T-cell (primary cell): ENCODE measurements at regions not wholly inside any gene's neighbourhood (a gene's known extent, or its start where the extent isn't known, plus 50 kb on each side); places are given as distances from the start of the nearest gene placed in this dataset.

Source experiments
- ATAC-seq, 4 experiments: fragments of 200-7000 bp in 3 of 4; fragments of 150-1000 bp in 1 of 4; cut with Tn5 transposase; replicated peaks in 1 of 4; 1 replicate in 3 of 4; 2 replicates in 1 of 4; pipeline ENCODE4 v1.10.0; 2021; ENCODE audit warnings: moderate library complexity in 3 of 4, mild to moderate bottlenecking in 2 of 4, moderate number of reproducible peaks in 1 of 4
- CTCF ChIA-PET, 2 donors: fragments of 300-600 bp; sonication (Branson Sonifier 250); formaldehyde crosslinking; loops; one replicate each; lab custom pipeline; 2022; ENCODE audit warnings: antibody characterized with exemption in 2 of 2; lab: Charles Lee
- POLR2A ChIA-PET, 2 donors: fragments of 300-600 bp; sonication (Branson Sonifier 250); formaldehyde crosslinking; loops; one replicate each; lab custom pipeline; 2022; ENCODE audit warnings: antibody characterized with exemption in 2 of 2; lab: Charles Lee
- DNase-seq, 35 experiments: peaks; one replicate each; pipeline versions ENCODE4 v3.0.0 to v3.0.0-alpha.2; 2013 to 2023
- H3K27ac ChIP-seq: one replicate; pipeline ENCODE4 v1.5.1; 2013; ENCODE audit warnings: low read length
- H3K27me3 ChIP-seq, 2 experiments: replicated peaks in 1 of 2; 1 replicate in 1 of 2; 2 replicates in 1 of 2; pipeline versions ENCODE4 v1.6.1 to v1.7.0; 2013; ENCODE audit warnings: low read length in 1 of 2, mixed read lengths in 1 of 2; ENCODE audit not compliant: control insufficient read depth in 2 of 2, insufficient read depth in 2 of 2; ENCODE audit errors: extremely low read depth in 1 of 2
- H3K36me3 ChIP-seq, 2 donors: 1 replicate in 1 of 2; 2 replicates in 1 of 2; pipeline versions ENCODE4 v1.6.1 to v1.7.0; 2013; ENCODE audit warnings: low read length in 1 of 2; ENCODE audit not compliant: control insufficient read depth in 2 of 2, insufficient read depth in 1 of 2; ENCODE audit errors: extremely low read depth in 1 of 2
- H3K4me1 ChIP-seq, 2 experiments: 1 replicate in 1 of 2; 2 replicates in 1 of 2; pipeline versions ENCODE4 v1.6.1 to v1.7.0; 2013; ENCODE audit warnings: low read length in 2 of 2, mixed read lengths in 1 of 2; ENCODE audit not compliant: insufficient read depth in 2 of 2, control insufficient read depth in 1 of 2; ENCODE audit errors: extremely low read depth in 1 of 2
- H3K4me3 ChIP-seq, 2 donors: 1 replicate in 1 of 2; 2 replicates in 1 of 2; pipeline versions ENCODE4 v1.5.1 to v1.7.0; 2013; ENCODE audit warnings: mild to moderate bottlenecking in 2 of 2, low read length in 1 of 2, moderate library complexity in 1 of 2; ENCODE audit not compliant: control insufficient read depth in 1 of 2; ENCODE audit errors: extremely low read depth in 1 of 2
- H3K9me3 ChIP-seq: 2 replicates; pipeline ENCODE4 v1.7.0; 2013
- H3K27ac Mint-ChIP-seq, 2 donors: one replicate each; pipeline ENCODE4 v1.8.0; 2020 to 2021; ENCODE audit warnings: mild to moderate bottlenecking in 2 of 2, mixed read lengths in 2 of 2
- H3K27me3 Mint-ChIP-seq, 2 donors: one replicate each; pipeline ENCODE4 v1.8.0; 2021 to 2022; ENCODE audit warnings: mixed read lengths in 2 of 2
- H3K36me3 Mint-ChIP-seq: one replicate; pipeline ENCODE4 v1.8.0; 2021; ENCODE audit warnings: mixed read lengths
- H3K4me1 Mint-ChIP-seq, 3 donors: one replicate each; pipeline ENCODE4 v1.8.0; 2020 to 2022; ENCODE audit warnings: mixed read lengths in 3 of 3, mild to moderate bottlenecking in 1 of 3
- H3K4me3 Mint-ChIP-seq, 3 donors: one replicate each; pipeline ENCODE4 v1.8.0; 2020 to 2022; ENCODE audit warnings: mild to moderate bottlenecking in 3 of 3, mixed read lengths in 3 of 3, moderate library complexity in 3 of 3
- H3K9me3 Mint-ChIP-seq, 3 donors: one replicate each; pipeline ENCODE4 v1.8.0; 2020 to 2022; ENCODE audit warnings: mixed read lengths in 3 of 3
- WGBS: methylation state at CpG from one replicate; pipeline ENCODE4 v1.1.5; 2013; ENCODE audit warnings: missing lambda C conversion rate; ENCODE audit not compliant: insufficient coverage; 5-methylcytosine and 5-hydroxymethylcytosine counted together

- WGBS, result no CpG with 5 or more reads among the region's 2 CpGs
- H3K27ac Mint-ChIP-seq, result no peak overlapping the region
Observed at GRCh38 chr3:95476534-95476933, 1337.9 kb upstream of the EPHA6 start.

GRCh38 chr3:95506174-95506573, 1308.2 kb upstream of the EPHA6 start:
- no peaks in the 10 kb centered on the region for H3K36me3 Mint-ChIP-seq
- H3K9me3 Mint-ChIP-seq, result peaks cover 0 to 5% (median 0%) of the 10 kb centered on the region in 3 donors
- H3K4me1 ChIP-seq, result no peaks in the 10 kb centered on the region
- no peaks in the 10 kb centered on the region for H3K27me3 Mint-ChIP-seq
- H3K4me1 Mint-ChIP-seq, result no peaks in the 10 kb centered on the region
- H3K36me3 ChIP-seq, result no peaks in the 10 kb centered on the region
- WGBS, result no CpG with 5 or more reads among the region's 1 CpG
- H3K9me3 ChIP-seq, result no peaks in the 10 kb centered on the region
- no peak overlapping the region for H3K4me3 Mint-ChIP-seq
- H3K4me3 ChIP-seq, result no peak overlapping the region
- no peak for DNase-seq
- no peaks in the 10 kb centered on the region for H3K27me3 ChIP-seq
- POLR2A ChIA-PET, result no interaction called here
- CTCF ChIA-PET, result no interaction called here
- no peak overlapping the region for H3K27ac ChIP-seq
- no peak overlapping the region for H3K27ac Mint-ChIP-seq
- ATAC-seq, result no peak

More at GRCh38 chr3:95476534-95476933, 1337.9 kb upstream of the EPHA6 start:
- Histone ChIP-seq H3K4me3 (no peak overlapping the region), H3K27ac (no peak overlapping the region), H3K36me3 (no peaks in the 10 kb centered on the region), H3K4me1 (no peaks in the 10 kb centered on the region), H3K27me3 (no peaks in the 10 kb centered on the region), H3K9me3 (no peaks in the 10 kb centered on the region)
- Mint-ChIP-seq H3K27me3 (no peaks in the 10 kb centered on the region), H3K36me3 (no peaks in the 10 kb centered on the region), H3K9me3 (peaks cover 4 to 6% (median 4%) of the 10 kb centered on the region in 3 donors), H3K4me3 (no peak overlapping the region), H3K4me1 (no peaks in the 10 kb centered on the region)
- POLR2A ChIA-PET, result no interaction called here
- CTCF ChIA-PET, result interaction anchor here in 1 of 2 donors (0.6 kb wide), 1 partner anchor 835 kb away, joined by 3 read pairs; no protein-coding TSS in a partner anchor
- no peak for DNase-seq
- no peak for ATAC-seq

- POLR2A ChIA-PET, result no interaction called here
Observed at GRCh38 chr3:95508124-95508523, 1306.3 kb upstream of the EPHA6 start.

GRCh38 chr3:95511828-95512227, 1302.6 kb upstream of the EPHA6 start:
- H3K27me3 ChIP-seq, result no peaks in the 10 kb centered on the region
- no peak overlapping the region for H3K27ac ChIP-seq
- Mint-ChIP-seq H3K4me3 (no peak overlapping the region), H3K9me3 (peaks cover 0 to 5% (median 5%) of the 10 kb centered on the region in 3 donors), H3K4me1 (no peaks in the 10 kb centered on the region), H3K27ac (no peak overlapping the region), H3K27me3 (no peaks in the 10 kb centered on the region), H3K36me3 (no peaks in the 10 kb centered on the region)
- no peaks in the 10 kb centered on the region for H3K9me3 ChIP-seq
- WGBS, result no CpG with 5 or more reads among the region's 1 CpG
- ATAC-seq (no peak), DNase-seq (no peak)
- H3K4me3 ChIP-seq, result no peak overlapping the region
- no peaks in the 10 kb centered on the region for H3K36me3 ChIP-seq
- POLR2A ChIA-PET, result no interaction called here
- CTCF ChIA-PET, result no interaction called here
- no peaks in the 10 kb centered on the region for H3K4me1 ChIP-seq

More at GRCh38 chr3:95508124-95508523, 1306.3 kb upstream of the EPHA6 start:
- no peak overlapping the region for H3K4me3 ChIP-seq
- no peaks in the 10 kb centered on the region for H3K9me3 ChIP-seq
- no peak overlapping the region for H3K27ac ChIP-seq
- H3K36me3 ChIP-seq, result no peaks in the 10 kb centered on the region
- Mint-ChIP-seq H3K36me3 (no peaks in the 10 kb centered on the region), H3K27ac (no peak overlapping the region), H3K27me3 (no peaks in the 10 kb centered on the region), H3K9me3 (peaks cover 0 to 5% (median 0%) of the 10 kb centered on the region in 3 donors), H3K4me3 (no peak overlapping the region), H3K4me1 (no peaks in the 10 kb centered on the region)
- no peak for ATAC-seq
- H3K4me1 ChIP-seq, result no peaks in the 10 kb centered on the region
- H3K27me3 ChIP-seq, result no peaks in the 10 kb centered on the region
- 83% methylated on average over 1 of the region's 2 CpGs for WGBS
- CTCF ChIA-PET, result no interaction called here
- DNase-seq, result no peak

GRCh38 chr3:95514260-95514659, 1300.1 kb upstream of the EPHA6 start:
- H3K9me3 Mint-ChIP-seq, result peaks cover 0 to 5% (median 0%) of the 10 kb centered on the region in 3 donors
- H3K4me3 Mint-ChIP-seq, result no peak overlapping the region
- DNase-seq (no peak), ATAC-seq (no peak)
- ChIA-PET POLR2A (no interaction called here), CTCF (no interaction called here)
- H3K27ac Mint-ChIP-seq, result no peak overlapping the region
- H3K27ac ChIP-seq, result no peak overlapping the region
- no peak overlapping the region for H3K4me3 ChIP-seq
- H3K4me1 Mint-ChIP-seq, result no peaks in the 10 kb centered on the region
- H3K36me3 Mint-ChIP-seq, result no peaks in the 10 kb centered on the region
- no peaks in the 10 kb centered on the region for H3K36me3 ChIP-seq
- no peaks in the 10 kb centered on the region for H3K4me1 ChIP-seq
- no peaks in the 10 kb centered on the region for H3K27me3 Mint-ChIP-seq
- H3K27me3 ChIP-seq, result no peaks in the 10 kb centered on the region
- no peaks in the 10 kb centered on the region for H3K9me3 ChIP-seq
- 60% methylated on average over 1 of the region's 2 CpGs for WGBS

GRCh38 chr3:95521396-95521795, 1293.0 kb upstream of the EPHA6 start:
- no peak overlapping the region for H3K27ac Mint-ChIP-seq
- Histone ChIP-seq H3K4me1 (no peaks in the 10 kb centered on the region), H3K9me3 (no peaks in the 10 kb centered on the region), H3K4me3 (no peak overlapping the region), H3K27me3 (no peaks in the 10 kb centered on the region), H3K36me3 (no peaks in the 10 kb centered on the region), H3K27ac (no peak overlapping the region)
- H3K4me1 Mint-ChIP-seq, result no peaks in the 10 kb centered on the region
- ChIA-PET CTCF (no interaction called here), POLR2A (no interaction called here)
- no peak overlapping the region for H3K4me3 Mint-ChIP-seq
- ATAC-seq, result no peak
- H3K27me3 Mint-ChIP-seq, result no peaks in the 10 kb centered on the region
- H3K36me3 Mint-ChIP-seq, result no peaks in the 10 kb centered on the region
- H3K9me3 Mint-ChIP-seq, result no peaks in the 10 kb centered on the region
- no peak for DNase-seq
- no CpG with 5 or more reads among the region's 2 CpGs for WGBS

GRCh38 chr3:95522449-95522848, 1291.9 kb upstream of the EPHA6 start:
- Histone ChIP-seq H3K27me3 (no peaks in the 10 kb centered on the region), H3K4me3 (no peak overlapping the region), H3K27ac (no peak overlapping the region), H3K9me3 (no peaks in the 10 kb centered on the region), H3K4me1 (no peaks in the 10 kb centered on the region), H3K36me3 (no peaks in the 10 kb centered on the region)
- Mint-ChIP-seq H3K27ac (no peak overlapping the region), H3K4me1 (no peaks in the 10 kb centered on the region), H3K27me3 (no peaks in the 10 kb centered on the region), H3K4me3 (no peak overlapping the region), H3K36me3 (no peaks in the 10 kb centered on the region), H3K9me3 (peaks cover 0 to 2% (median 0%) of the 10 kb centered on the region in 3 donors)
- no peak for DNase-seq
- ChIA-PET POLR2A (interaction anchor here in 1 of 2 donors (0.7 kb wide), 1 partner anchor 1012 kb away, joined by 4 read pairs; no protein-coding TSS in a partner anchor), CTCF (no interaction called here)
- ATAC-seq, result no peak
- no CpG with 5 or more reads among the region's 2 CpGs for WGBS
